ENCODE measurements at regions not wholly inside any gene's neighbourhood (a gene's known extent, or its start where the extent isn't known, plus 50 kb on each side); places are given as distances from the start of the nearest gene placed in this dataset.
"Not testable (repeated sequence)": the region's sequence is repeated elsewhere in the genome, so short reads cannot be mapped to it uniquely, and the experiment has no call there.

GRCh38 chr5:92011845-92012244 is 628.7 kb upstream of the ARRDC3 start:
- FAIRE-seq; CTCF ChIA-PET; intact Hi-C loops (cut with micrococcal nuclease; ENCODE audit: unreplicated experiment): not testable (repeated sequence)

GRCh38 chr5:92003806-92004205 is 620.7 kb upstream of the ARRDC3 start:
- POLR2A ChIA-PET = no interaction called here
- no peak for FAIRE-seq
- 31% methylated on average over 5 of the region's 5 CpGs for WGBS (ENCODE audit: insufficient coverage, insufficient replicate concordance, low lambda C conversion rate, missing lambda C conversion rate)
- TF ChIP-seq RELB (IDR thresholded peaks at IDR 0.05; ENCODE audit: low read depth) = no peak
- TF ChIP-seq ZNF622 (IDR thresholded peaks at IDR 0.05) = no peak
- TF ChIP-seq ATF3 (IDR thresholded peaks at IDR 0.05; ENCODE audit: borderline replicate concordance, extremely low read depth, low read depth, low read length) = no peak
- TF ChIP-seq RAD21 (IDR thresholded peaks at IDR 0.05; ENCODE audit: insufficient read depth, low read depth, low read length) = no peak
- TF ChIP-seq NRF1 (conservative IDR thresholded peaks at IDR 0.05; ENCODE audit: low read depth, low read length) = no peak
- no peak for TF ChIP-seq MAX (IDR thresholded peaks at IDR 0.05; ENCODE audit: low read depth, low read length)
- no peak for TF ChIP-seq FOXK2 (IDR thresholded peaks at IDR 0.05)
- no peak for TF ChIP-seq ZNF687 (IDR thresholded peaks at IDR 0.05)
- no peak for TF ChIP-seq ZNF274 (IDR thresholded peaks at IDR 0.05; ENCODE audit: insufficient read depth, insufficient read length)
- TF ChIP-seq ASH2L (IDR thresholded peaks at IDR 0.05; ENCODE audit: borderline replicate concordance, low read depth) = no peak
- TF ChIP-seq KLF5 (IDR thresholded peaks at IDR 0.05; ENCODE audit: partially characterized antibody) = no peak
- TF ChIP-seq NFXL1 (IDR thresholded peaks at IDR 0.05; ENCODE audit: borderline replicate concordance) = no peak
- no peak for TF ChIP-seq SRF (IDR thresholded peaks at IDR 0.05; ENCODE audit: low read depth in 2 of 2, low read length in 2 of 2)

More at GRCh38 chr5:92011845-92012244, 628.7 kb upstream of the ARRDC3 start:
- WGBS (ENCODE audit: insufficient coverage, insufficient replicate concordance, low lambda C conversion rate, missing lambda C conversion rate) = 0% methylated on average over 1 of the region's 1 CpG
- H3K4me3 ChIP-seq; H3K9ac ChIP-seq (ENCODE audit: control insufficient read depth, insufficient read depth, low read length); H3K4me2 ChIP-seq (ENCODE audit: control insufficient read depth, insufficient read depth); SMC1A ChIA-PET (ENCODE audit: uncharacterized antibody, unreplicated experiment); H3K27ac ChIP-seq (ENCODE audit: control insufficient read depth, insufficient read depth); DNase-seq (ENCODE audit: low read depth, low spot score); H3K9me3 ChIP-seq (replicated peaks; ENCODE audit: control insufficient read depth, insufficient read depth, low read length); H3K27me3 ChIP-seq (replicated peaks in 1 of 2; ENCODE audit: control insufficient read depth in 2 of 2, insufficient read depth in 2 of 2, low read length in 1 of 2); H3K36me3 ChIP-seq (ENCODE audit: control insufficient read depth in 2 of 2, insufficient read depth in 2 of 2, low read length in 1 of 2); H3K4me1 ChIP-seq (ENCODE audit: control insufficient read depth, insufficient read depth, low read length); H2AFZ ChIP-seq (ENCODE audit: control insufficient read depth, low read depth, low read length); in situ Hi-C loops (cut with MboI); RAD21 ChIA-PET (ENCODE audit: unreplicated experiment); POLR2A ChIA-PET; ATAC-seq; H3K79me2 ChIP-seq (ENCODE audit: control insufficient read depth, insufficient read depth, low read length); BruUV-seq (replicated peaks); H4K20me1 ChIP-seq (ENCODE audit: control insufficient read depth, insufficient read depth): not testable (repeated sequence)

More at GRCh38 chr5:92003806-92004205, 620.7 kb upstream of the ARRDC3 start:
- Histone ChIP-seq H4K20me1 (ENCODE audit: control insufficient read depth, insufficient read depth) (no peaks in the 10 kb centered on the region), H3K9ac (ENCODE audit: control insufficient read depth, insufficient read depth, low read length) (no peak overlapping the region), H3K27me3 (replicated peaks in 1 of 2; ENCODE audit: control insufficient read depth in 2 of 2, insufficient read depth in 2 of 2, low read length in 1 of 2) (no peaks in the 10 kb centered on the region), H3K4me2 (ENCODE audit: control insufficient read depth, insufficient read depth) (no peak overlapping the region), H3K79me2 (ENCODE audit: control insufficient read depth, insufficient read depth, low read length) (no peaks in the 10 kb centered on the region), H3K4me3 (no peak overlapping the region), H3K36me3 (ENCODE audit: control insufficient read depth in 2 of 2, insufficient read depth in 2 of 2, low read length in 1 of 2) (no peaks in the 10 kb centered on the region), H3K4me1 (ENCODE audit: control insufficient read depth, insufficient read depth, low read length) (no peaks in the 10 kb centered on the region), H2AFZ (ENCODE audit: control insufficient read depth, low read depth, low read length) (no peak overlapping the region), H3K9me3 (replicated peaks; ENCODE audit: control insufficient read depth, insufficient read depth, low read length) (no peaks in the 10 kb centered on the region), H3K27ac (ENCODE audit: control insufficient read depth, insufficient read depth) (no peak overlapping the region)
- intact Hi-C loops (cut with micrococcal nuclease; ENCODE audit: unreplicated experiment) = no loop called here
- ChIA-PET RAD21 (ENCODE audit: unreplicated experiment) (no interaction called here), SMC1A (ENCODE audit: uncharacterized antibody, unreplicated experiment) (no interaction called here), CTCF (no interaction called here)
- ATAC-seq (no peak), DNase-seq (ENCODE audit: low read depth, low spot score) (no peak)
- BruUV-seq (replicated peaks) = no TSS peak
- in situ Hi-C loops (cut with MboI) = no loop called here

All from GM12878 (cell line).